ENCODE measurements at regions not wholly inside any gene's neighbourhood (a gene's known extent, or its start where the extent isn't known, plus 50 kb on each side); places are given as distances from the start of the nearest gene placed in this dataset.

DNA sequence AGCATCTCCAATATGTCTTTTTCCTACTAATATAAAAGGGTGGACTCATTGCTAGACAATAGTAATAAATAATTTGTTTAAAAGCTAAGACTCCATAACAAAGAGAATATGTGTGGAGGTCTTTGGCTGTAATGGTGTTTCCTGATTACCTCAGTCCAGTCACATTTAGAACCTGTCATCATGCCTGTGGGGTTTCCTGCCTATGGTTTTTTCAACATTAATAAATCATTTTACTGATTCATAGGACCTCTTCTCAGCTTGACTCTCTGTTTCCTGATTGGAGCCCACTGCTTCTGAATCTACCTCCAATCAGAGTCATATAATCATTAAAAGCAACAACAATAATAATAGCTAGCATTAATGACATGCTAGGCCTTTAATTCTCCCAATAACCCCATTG is 52.4 kb upstream of the GNAI1 start:
- no peak for TF ChIP-seq CTCF (IDR thresholded peaks at IDR 0.05; ENCODE audit: control insufficient read depth, insufficient read depth, low read depth, low read length, missing control alignments)
- no peak for DNase-seq (ENCODE audit: low read depth)
- H3K4me3 ChIP-seq (ENCODE audit: control insufficient read depth, low read depth, low read length): no peak overlapping the region

- H3K4me3 ChIP-seq (ENCODE audit: control insufficient read depth, low read depth, low read length): no peak overlapping the region
- DNase-seq (ENCODE audit: low read depth): no peak
- TF ChIP-seq CTCF (IDR thresholded peaks at IDR 0.05; ENCODE audit: control insufficient read depth, insufficient read depth, low read depth, low read length, missing control alignments): no peak
Measured at GRCh38 chr7:80078886-80079285, 55.7 kb upstream of the GNAI1 start.

DNA sequence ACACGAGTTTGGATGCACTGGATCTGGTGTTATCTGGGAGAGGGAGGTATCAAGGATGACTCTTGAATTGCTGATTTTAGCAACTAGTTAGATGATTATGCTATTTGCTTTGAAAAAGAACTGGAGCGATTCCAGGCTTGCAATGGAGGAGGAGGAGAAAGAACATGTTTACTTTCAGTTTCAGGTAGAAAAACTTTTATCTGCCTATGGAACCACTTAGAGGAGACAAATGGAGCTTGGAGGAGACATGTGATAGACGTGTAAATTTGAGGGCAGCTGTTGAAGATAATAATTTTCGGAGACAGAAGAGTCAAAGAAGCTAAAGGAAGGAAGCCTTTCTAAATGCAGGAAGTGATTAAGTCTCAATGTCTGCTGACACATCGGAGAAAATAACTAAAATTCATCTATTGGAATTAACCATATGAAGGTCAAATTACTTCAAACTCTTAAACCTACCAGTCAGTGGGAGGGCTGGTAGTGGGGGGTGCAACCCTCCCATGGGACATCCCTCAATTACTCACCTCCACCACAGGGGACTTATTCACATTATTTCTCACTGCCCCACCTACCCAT is 56.4 kb upstream of the GNAI1 start:
- no peak for DNase-seq (ENCODE audit: low read depth)
- H3K4me3 ChIP-seq (ENCODE audit: control insufficient read depth, low read depth, low read length): peak overlapping the region; percentile 22

GRCh38 chr7:80070391-80070790 is 64.2 kb upstream of the GNAI1 start:
- no peak for TF ChIP-seq CTCF (IDR thresholded peaks at IDR 0.05; ENCODE audit: control insufficient read depth, insufficient read depth, low read depth, low read length, missing control alignments)
- no peak overlapping the region for H3K4me3 ChIP-seq (ENCODE audit: control insufficient read depth, low read depth, low read length)
- DNase-seq (ENCODE audit: low read depth): no peak

More for the DNA sequence above, 56.4 kb upstream of the GNAI1 start:
- TF ChIP-seq CTCF (IDR thresholded peaks at IDR 0.05; ENCODE audit: control insufficient read depth, insufficient read depth, low read depth, low read length, missing control alignments): no peak

DNA sequence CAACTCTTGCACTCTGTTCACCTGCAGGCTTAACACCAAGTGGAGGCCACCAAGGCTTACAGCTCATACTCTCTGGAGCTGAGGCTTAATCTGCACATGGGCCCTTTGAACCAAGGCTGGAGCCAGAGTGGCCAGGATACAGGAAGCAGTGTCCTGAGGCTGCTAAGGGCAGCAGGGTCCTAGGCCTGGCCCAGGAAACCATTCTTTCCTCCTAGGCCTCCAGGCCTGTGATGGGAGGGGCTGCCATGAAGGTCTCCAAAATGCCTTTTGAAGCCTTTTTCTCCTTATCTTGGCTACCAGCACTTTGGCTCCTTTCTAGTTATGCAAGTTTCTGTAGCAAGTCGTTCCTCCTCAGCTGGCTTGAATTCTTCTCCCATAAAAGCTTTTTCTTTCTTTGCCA is 68.0 kb upstream of the GNAI1 start:
- no peak for DNase-seq (ENCODE audit: low read depth)
- H3K4me3 ChIP-seq (ENCODE audit: control insufficient read depth, low read depth, low read length): no peak overlapping the region
- no peak for TF ChIP-seq CTCF (IDR thresholded peaks at IDR 0.05; ENCODE audit: control insufficient read depth, insufficient read depth, low read depth, low read length, missing control alignments)

DNA sequence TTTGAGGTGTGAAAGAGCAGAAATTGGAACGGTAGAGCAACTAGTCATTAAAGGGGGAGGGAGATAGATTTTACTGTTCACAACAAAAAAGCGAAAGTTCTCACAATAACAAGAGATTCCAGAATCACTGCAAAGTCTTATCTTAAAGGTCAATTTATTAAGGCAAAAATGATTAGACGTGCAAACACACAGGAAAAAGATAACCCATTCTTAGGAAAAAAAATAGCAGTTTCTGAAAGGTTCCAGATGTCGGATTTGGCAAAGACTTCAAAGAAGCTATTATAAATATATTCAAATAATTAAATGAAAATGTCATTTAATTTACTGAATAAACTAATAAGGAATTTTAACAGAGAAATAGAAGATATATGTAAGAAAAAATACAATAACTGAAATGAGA is 70.8 kb upstream of the GNAI1 start:
- H3K4me3 ChIP-seq (ENCODE audit: control insufficient read depth, low read depth, low read length): no peak overlapping the region
- DNase-seq (ENCODE audit: low read depth): no peak
- TF ChIP-seq CTCF (IDR thresholded peaks at IDR 0.05; ENCODE audit: control insufficient read depth, insufficient read depth, low read depth, low read length, missing control alignments): no peak

Data from AG09309 (cell line).